Limb (tissue), 2 donors: ENCODE measurements at regions not wholly inside any gene's neighbourhood (a gene's known extent, or its start where the extent isn't known, plus 50 kb on each side); places are given as distances from the start of the nearest gene placed in this dataset.
"Not testable (repeated sequence)": the region's sequence is repeated elsewhere in the genome, so short reads cannot be mapped to it uniquely, and the experiment has no call there.

Experiments used
- DNase-seq, 2 donors: peaks; one replicate each; pipeline ENCODE4 v3.0.0-alpha.2; 2016; ENCODE audit errors: extremely low spot score in 2 of 2

- not testable (repeated sequence) for DNase-seq
Observed at GRCh38 chr7:116373229-116373628, 126.3 kb upstream of the CAV2 start.

- DNase-seq, result no peak
Observed at GRCh38 chr7:116377721-116378120, 121.8 kb upstream of the CAV2 start.

GRCh38 chr7:116380025-116380424 is 119.5 kb upstream of the CAV2 start:
- DNase-seq, result peak in 1 of 2 donors; percentile 39

DNA sequence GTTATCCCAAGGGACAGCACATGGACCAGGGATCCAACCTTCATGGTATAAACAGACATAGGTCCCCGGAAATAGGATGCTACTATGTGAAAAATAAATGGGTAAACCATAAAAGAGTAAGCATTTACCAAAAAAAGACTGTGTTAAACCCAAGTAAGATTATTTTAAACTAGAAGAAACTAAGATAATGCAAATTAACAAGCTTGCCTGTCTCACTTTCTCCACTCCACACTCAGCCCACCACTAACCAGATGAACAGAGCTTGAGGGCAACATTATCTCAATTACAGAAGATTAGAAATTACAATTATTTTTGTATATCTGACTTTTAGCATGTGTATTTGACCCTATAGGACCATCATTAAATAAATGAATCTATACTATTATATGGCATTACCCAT is 117.2 kb upstream of the CAV2 start:
- no peak for DNase-seq

DNA sequence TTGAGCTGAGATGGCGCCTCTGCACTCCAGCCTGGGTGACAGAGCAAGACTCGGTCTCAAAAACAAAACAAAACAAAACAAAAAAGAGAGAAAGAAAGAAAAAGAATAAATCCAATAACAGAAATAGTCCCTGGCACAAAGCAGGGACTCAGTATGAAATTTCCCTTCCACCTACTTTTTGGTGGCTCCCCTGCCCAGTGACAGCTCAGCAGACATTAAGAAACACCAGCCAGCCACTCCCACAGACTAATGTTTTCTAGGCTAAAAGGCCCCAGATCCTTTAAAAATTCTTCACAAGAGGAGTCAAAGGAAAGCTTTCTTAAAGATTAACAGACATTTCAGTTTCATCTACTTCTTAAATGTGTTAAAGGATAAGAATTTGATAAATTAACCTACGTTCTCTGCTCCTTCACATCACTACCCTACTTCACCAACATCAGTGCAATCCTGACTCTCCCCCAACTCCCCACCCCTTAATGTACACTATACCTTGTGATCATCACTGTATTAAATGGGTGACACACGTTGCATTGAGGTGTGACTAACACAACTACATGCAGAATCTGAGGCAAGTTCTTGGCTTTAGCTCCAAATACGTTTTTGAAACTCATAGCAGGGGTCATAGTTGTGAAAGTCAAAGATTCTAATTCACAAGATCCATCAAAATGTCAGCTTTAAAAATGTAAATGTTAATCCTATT is 114.5 kb upstream of the CAV2 start:
- no peak for DNase-seq

DNA sequence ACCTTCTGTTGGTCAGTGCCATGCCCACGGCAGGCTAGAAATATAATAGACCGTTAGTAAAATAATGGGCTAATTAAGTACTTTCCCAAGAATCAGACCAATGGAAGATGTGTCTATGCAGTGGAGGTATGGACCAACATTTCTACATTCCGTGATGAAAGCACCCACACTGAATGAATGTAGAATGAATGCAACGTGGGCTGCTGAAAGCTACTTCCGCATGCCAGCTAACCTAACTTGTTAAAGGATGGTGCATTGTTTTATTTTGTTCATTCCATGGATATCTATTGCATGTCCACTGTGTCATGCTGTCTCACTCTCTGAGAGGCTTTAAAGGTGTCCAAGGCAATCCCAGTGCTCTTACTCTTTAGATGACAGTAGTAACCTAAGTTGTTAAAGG is 112.9 kb upstream of the CAV2 start:
- DNase-seq, result no peak

DNA sequence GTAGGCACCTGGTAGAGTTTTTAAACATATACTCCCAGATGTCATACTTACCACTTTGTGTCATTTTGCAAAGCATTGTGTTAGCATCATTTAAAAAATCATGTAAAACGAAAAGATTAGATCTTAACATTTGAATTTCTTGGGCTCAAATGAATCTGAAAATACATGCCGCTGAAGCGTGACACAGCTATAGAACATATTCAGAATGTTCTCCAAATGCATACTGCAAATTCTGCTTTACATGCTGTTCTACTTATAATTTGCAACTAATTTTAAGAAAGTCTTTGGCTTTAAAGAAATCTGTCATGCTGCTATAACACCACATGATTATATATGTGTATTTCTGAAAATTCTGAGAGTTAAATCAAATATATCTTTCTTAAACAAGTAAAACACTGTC is 109.2 kb upstream of the CAV2 start:
- no peak for DNase-seq

DNA sequence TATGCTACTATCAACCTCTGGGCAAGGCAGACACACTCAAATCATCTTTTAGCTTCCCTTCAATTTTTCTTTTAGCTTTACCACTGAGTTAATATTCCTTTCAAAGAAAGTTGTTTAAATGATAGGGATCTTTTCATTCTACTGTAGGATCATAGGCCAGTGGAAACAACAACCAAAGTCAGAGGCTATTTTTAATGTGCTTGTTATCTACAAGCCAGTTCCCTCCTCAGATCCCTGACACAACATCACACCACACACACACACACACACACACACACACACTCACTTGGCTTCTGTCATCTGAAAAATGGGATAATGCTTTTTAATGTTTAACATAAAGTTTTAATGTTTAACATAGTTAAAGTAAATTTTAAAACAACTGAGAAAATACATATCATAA is 106.7 kb upstream of the CAV2 start:
- DNase-seq, result no peak

- DNase-seq, result no peak
Observed at GRCh38 chr7:116393654-116394053, 105.9 kb upstream of the CAV2 start.

GRCh38 chr7:116394106-116394505 is 105.4 kb upstream of the CAV2 start:
- DNase-seq, result no peak

- DNase-seq, result no peak
Observed at GRCh38 chr7:116395141-116395791, 104.3 kb upstream of the CAV2 start.

GRCh38 chr7:116398672-116399071 is 100.9 kb upstream of the CAV2 start:
- no peak for DNase-seq

- DNase-seq, result no peak
Observed at GRCh38 chr7:116399819-116400218, 99.7 kb upstream of the CAV2 start.

GRCh38 chr7:116400522-116400921 is 99.0 kb upstream of the CAV2 start:
- DNase-seq, result no peak

- no peak for DNase-seq
Observed at GRCh38 chr7:116401711-116402110, 97.8 kb upstream of the CAV2 start.

DNA sequence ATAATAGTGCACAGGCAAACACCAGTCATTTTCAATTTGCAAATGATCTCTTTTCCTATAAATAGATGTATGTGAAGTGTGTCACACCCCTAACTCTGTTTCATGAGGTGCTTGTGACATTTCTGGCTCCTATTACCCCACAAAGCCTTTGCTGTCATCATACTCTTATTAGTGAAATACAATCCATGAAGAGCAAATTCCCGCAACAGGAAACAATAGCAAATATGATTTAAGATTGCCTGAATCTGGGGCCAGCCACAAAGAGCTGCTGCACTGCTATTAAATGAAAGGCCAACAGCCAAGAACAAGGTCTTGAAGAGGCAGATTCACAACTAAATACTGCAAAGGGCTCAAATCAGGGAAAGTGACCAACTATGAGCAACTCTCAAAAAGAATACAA is 96.3 kb upstream of the CAV2 start:
- peak in 1 of 2 donors; percentile 52 for DNase-seq

DNA sequence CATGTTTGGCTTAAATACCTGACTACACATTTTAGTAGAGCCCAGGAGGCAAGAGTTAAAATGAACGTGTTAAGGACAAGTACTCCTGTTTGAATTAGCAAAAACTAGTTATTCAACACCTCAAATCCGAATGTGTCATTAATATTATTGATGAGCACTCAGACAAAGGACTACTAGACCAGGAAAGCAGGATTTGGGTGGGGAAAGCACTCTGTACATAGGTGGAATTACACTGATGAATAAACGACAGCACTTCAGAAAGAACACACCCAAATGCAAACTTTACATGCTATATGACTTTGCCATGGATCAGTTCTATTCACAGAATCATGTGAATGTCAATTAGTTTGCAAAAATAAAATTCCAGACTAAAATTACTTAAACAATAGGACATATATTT is 95.1 kb upstream of the CAV2 start:
- DNase-seq, result no peak

GRCh38 chr7:116405810-116406209 is 93.7 kb upstream of the CAV2 start:
- no peak for DNase-seq

GRCh38 chr7:116407165-116407564 is 92.4 kb upstream of the CAV2 start:
- DNase-seq, result no peak

GRCh38 chr7:116408166-116408565 is 91.4 kb upstream of the CAV2 start:
- DNase-seq, result no peak

DNA sequence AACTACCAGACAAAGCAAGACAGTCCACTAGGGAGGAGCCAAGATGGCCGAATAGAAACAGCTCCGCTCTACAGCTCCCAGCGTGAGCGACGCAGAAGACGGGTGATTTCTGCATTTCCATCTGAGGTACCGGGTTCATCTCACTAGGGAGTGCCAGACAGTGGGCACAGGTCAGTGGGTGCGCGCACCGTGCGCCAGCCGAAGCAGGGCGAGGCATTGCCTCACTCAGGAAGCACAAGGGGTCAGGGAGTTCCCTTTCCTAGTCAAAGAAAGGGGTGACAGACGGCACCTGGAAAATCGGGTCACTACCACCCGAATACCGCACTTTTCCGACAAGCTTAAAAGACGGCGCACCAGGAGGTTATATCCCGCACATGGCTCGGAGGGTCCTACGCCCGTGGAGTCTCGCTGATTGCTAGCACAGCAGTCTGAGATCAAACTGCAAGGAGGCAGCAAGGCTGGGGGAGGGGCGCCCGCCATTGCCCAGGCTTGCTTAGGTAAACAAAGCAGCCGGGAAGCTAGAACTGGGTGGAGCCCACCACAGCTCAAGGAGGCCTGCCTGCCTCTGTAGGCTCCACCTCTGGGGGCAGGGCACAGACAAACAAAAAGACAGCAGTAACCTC is 90.6 kb upstream of the CAV2 start:
- not testable (repeated sequence) for DNase-seq

GRCh38 chr7:116410694-116411093 is 88.8 kb upstream of the CAV2 start:
- not testable (repeated sequence) for DNase-seq
